Neuronal stem cell (in vitro differentiated cells): ENCODE measurements at regions not wholly inside any gene's neighbourhood (a gene's known extent, or its start where the extent isn't known, plus 50 kb on each side); places are given as distances from the start of the nearest gene placed in this dataset.

Experiments
- DNase-seq: peaks from one replicate; pipeline ENCODE4 v3.0.0-alpha.2; 2013; ENCODE audit warnings: low spot score
- H2AFZ ChIP-seq: one replicate; pipeline ENCODE4 v1.6.1; 2013; ENCODE audit warnings: mild to moderate bottlenecking, low read length, inconsistent platforms
- H2AK5ac ChIP-seq: 2 replicates; pipeline ENCODE4 v1.6.1; 2013; ENCODE audit warnings: low read depth, mild to moderate bottlenecking, inconsistent platforms, low read length, moderate library complexity, mixed read lengths
- H2BK120ac ChIP-seq: 2 replicates; pipeline ENCODE4 v1.6.1; 2013; ENCODE audit warnings: low read depth, mild to moderate bottlenecking, inconsistent platforms, low read length, moderate library complexity, mixed read lengths
- H2BK12ac ChIP-seq: one replicate; pipeline ENCODE4 v1.6.1; 2013; ENCODE audit warnings: low read length, inconsistent platforms
- H2BK15ac ChIP-seq: 2 replicates; pipeline ENCODE4 v1.6.1; 2013; ENCODE audit warnings: mild to moderate bottlenecking, low read length, inconsistent platforms, mixed read lengths
- H2BK5ac ChIP-seq: one replicate; pipeline ENCODE4 v1.6.1; 2013; ENCODE audit warnings: inconsistent platforms, mild to moderate bottlenecking, low read length, moderate library complexity
- H3K14ac ChIP-seq: one replicate; pipeline ENCODE4 v1.6.1; 2013; ENCODE audit warnings: low read length, inconsistent platforms
- H3K18ac ChIP-seq: 2 replicates; pipeline ENCODE4 v1.6.1; 2013; ENCODE audit warnings: low read length, inconsistent platforms
- H3K23ac ChIP-seq: 2 replicates; pipeline ENCODE4 v1.6.1; 2013; ENCODE audit warnings: low read depth, mild to moderate bottlenecking, mixed read lengths, low read length, inconsistent platforms; ENCODE audit not compliant: poor library complexity
- H3K27ac ChIP-seq: replicated peaks from 3 replicates; pipeline ENCODE4 v1.5.1; 2013; ENCODE audit warnings: low read length, inconsistent platforms
- H3K27me3 ChIP-seq, 3 experiments: 2 replicates each; pipeline ENCODE4 v1.6.1; 2013; ENCODE audit warnings: low read length in 3 of 3, mild to moderate bottlenecking in 2 of 3, inconsistent platforms in 1 of 3, low read depth in 1 of 3, mixed read lengths in 1 of 3, moderate library complexity in 1 of 3; ENCODE audit not compliant: control insufficient read depth in 3 of 3, insufficient read depth in 3 of 3
- H3K36me3 ChIP-seq, 2 donors: replicated peaks in 1 of 2; 2 replicates each; pipeline ENCODE4 v1.6.1; 2013; ENCODE audit warnings: low read length in 2 of 2; ENCODE audit not compliant: control insufficient read depth in 2 of 2, insufficient read depth in 2 of 2
- H3K4ac ChIP-seq: 2 replicates; pipeline ENCODE4 v1.6.1; 2013; ENCODE audit warnings: inconsistent platforms, mild to moderate bottlenecking, low read length, moderate library complexity
- H3K4me1 ChIP-seq, 2 donors: 1 replicate in 1 of 2; 2 replicates in 1 of 2; pipeline ENCODE4 v1.6.1; 2013; ENCODE audit warnings: low read length in 2 of 2, low read depth in 1 of 2; ENCODE audit not compliant: control insufficient read depth in 2 of 2, insufficient read depth in 1 of 2
- H3K4me2 ChIP-seq: one replicate; pipeline ENCODE4 v1.6.1; 2013; ENCODE audit warnings: mild to moderate bottlenecking, low read length, inconsistent platforms; ENCODE audit not compliant: insufficient read depth, poor library complexity, severe bottlenecking
- H3K4me3 ChIP-seq, 2 donors: 2 replicates each; pipeline ENCODE4 v1.5.1; 2013; ENCODE audit warnings: low read length in 2 of 2, mild to moderate bottlenecking in 2 of 2, inconsistent platforms in 1 of 2, moderate library complexity in 1 of 2
- H3K79me1 ChIP-seq: one replicate; pipeline ENCODE4 v1.6.1; 2013; ENCODE audit warnings: low read depth, mild to moderate bottlenecking, inconsistent platforms, low read length, moderate library complexity
- H3K9ac ChIP-seq: one replicate; pipeline ENCODE4 v1.6.1; 2013; ENCODE audit warnings: mild to moderate bottlenecking, low read depth, low read length, inconsistent platforms; ENCODE audit not compliant: poor library complexity
- H3K9me3 ChIP-seq, 2 donors: replicated peaks in 1 of 2; 2 replicates each; pipeline versions ENCODE3 to v1.6.1; 2013; ENCODE audit warnings: low read length in 2 of 2, mild to moderate bottlenecking in 2 of 2, inconsistent platforms in 1 of 2, low read depth in 1 of 2, mixed read lengths in 1 of 2, moderate library complexity in 1 of 2; ENCODE audit not compliant: control insufficient read depth in 2 of 2, insufficient read depth in 1 of 2
- H4K8ac ChIP-seq: one replicate; pipeline ENCODE4 v1.6.1; 2013; ENCODE audit warnings: low read depth, mild to moderate bottlenecking, inconsistent platforms, low read length, moderate library complexity
- H4K91ac ChIP-seq: one replicate; pipeline ENCODE4 v1.6.1; 2013; ENCODE audit warnings: low read length, low read depth, mild to moderate bottlenecking, inconsistent platforms; ENCODE audit not compliant: poor library complexity
- WGBS, 2 donors: extraction: QIAGEN DNeasy Blood & Tissue Kit; methylation state at CpG; one replicate each; pipeline ENCODE4 v1.1.7; 2013; ENCODE audit warnings: missing lambda C conversion rate in 2 of 2, mixed read lengths in 1 of 2; ENCODE audit not compliant: insufficient read length in 2 of 2, insufficient replicate concordance in 1 of 2; ENCODE audit errors: extremely low coverage in 2 of 2; 5-methylcytosine and 5-hydroxymethylcytosine counted together

DNA sequence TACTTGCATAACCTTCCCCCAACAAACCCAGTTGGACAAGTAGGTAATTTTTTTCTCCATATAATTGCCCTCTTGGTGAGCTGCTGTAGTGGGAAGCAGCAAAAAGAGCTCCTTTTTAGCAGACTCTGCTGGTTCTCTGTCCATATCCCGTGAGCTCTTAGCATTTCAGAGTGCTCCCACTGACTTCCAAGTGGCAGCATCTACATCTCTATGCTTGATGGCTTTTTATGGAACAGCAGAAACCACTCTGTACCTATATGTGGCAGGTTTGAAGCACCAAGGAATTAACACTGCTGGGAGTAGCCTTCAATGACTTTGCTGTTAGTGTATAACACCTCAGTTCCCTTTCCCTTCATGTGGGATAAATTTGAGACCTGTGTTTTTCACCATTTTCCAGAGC is 168.4 kb upstream of the NHS start:
- no peak overlapping the region for H3K4me3 ChIP-seq
- H2AFZ ChIP-seq: no peak overlapping the region
- H3K9ac ChIP-seq: no peak overlapping the region
- H3K18ac ChIP-seq: no peak overlapping the region
- H2BK15ac ChIP-seq: no peak overlapping the region
- no peak overlapping the region for H3K4me2 ChIP-seq
- H2BK12ac ChIP-seq: no peak overlapping the region
- H3K23ac ChIP-seq: no peak overlapping the region
- no peak overlapping the region for H2BK5ac ChIP-seq
- no peak overlapping the region for H4K91ac ChIP-seq
- no peaks in the 10 kb centered on the region for H3K4me1 ChIP-seq
- no peak overlapping the region for H4K8ac ChIP-seq
- peaks cover 0 to 26% (median 0%) of the 10 kb centered on the region in 3 experiments for H3K27me3 ChIP-seq
- no CpG with 5 or more reads among the region's 1 CpG for WGBS, 2 donors
- H2AK5ac ChIP-seq: no peak overlapping the region
- no peaks in the 10 kb centered on the region for H3K9me3 ChIP-seq
- no peaks in the 10 kb centered on the region for H3K79me1 ChIP-seq
- H3K27ac ChIP-seq: no peak overlapping the region
- no peaks in the 10 kb centered on the region for H3K36me3 ChIP-seq
- no peak overlapping the region for H3K14ac ChIP-seq
- H2BK120ac ChIP-seq: no peak overlapping the region
- H3K4ac ChIP-seq: no peak overlapping the region
- no peak for DNase-seq

GRCh38 chrX:17214962-17215361 is 160.0 kb upstream of the NHS start:
- WGBS, 2 donors: no CpG with 5 or more reads among the region's 4 CpGs
- Histone ChIP-seq H3K14ac (no peak overlapping the region), H3K27ac (no peak overlapping the region), H4K91ac (no peak overlapping the region), H2AK5ac (no peak overlapping the region), H3K79me1 (no peaks in the 10 kb centered on the region), H2AFZ (no peak overlapping the region), H3K36me3 (no peaks in the 10 kb centered on the region), H3K4me2 (no peak overlapping the region), H3K23ac (no peak overlapping the region), H2BK5ac (no peak overlapping the region), H3K9ac (no peak overlapping the region), H3K4me1 (no peaks in the 10 kb centered on the region), H3K27me3 (peaks cover 0 to 4% (median 0%) of the 10 kb centered on the region in 3 experiments), H3K4me3 (no peak overlapping the region), H2BK120ac (no peak overlapping the region), H3K4ac (no peak overlapping the region), H3K18ac (no peak overlapping the region), H3K9me3 (no peaks in the 10 kb centered on the region), H2BK12ac (no peak overlapping the region), H2BK15ac (no peak overlapping the region), H4K8ac (no peak overlapping the region)
- no peak for DNase-seq

GRCh38 chrX:17226736-17227135 is 148.3 kb upstream of the NHS start:
- no peak overlapping the region for H2BK12ac ChIP-seq
- H3K4me3 ChIP-seq: no peak overlapping the region
- no peaks in the 10 kb centered on the region for H3K79me1 ChIP-seq
- no peak overlapping the region for H2BK15ac ChIP-seq
- no peaks in the 10 kb centered on the region for H3K9me3 ChIP-seq
- no peak for DNase-seq
- no peaks in the 10 kb centered on the region for H3K27me3 ChIP-seq
- no peaks in the 10 kb centered on the region for H3K4me1 ChIP-seq
- H3K14ac ChIP-seq: no peak overlapping the region
- no peak overlapping the region for H2AFZ ChIP-seq
- no peak overlapping the region for H3K4me2 ChIP-seq
- H3K36me3 ChIP-seq: no peaks in the 10 kb centered on the region
- H4K91ac ChIP-seq: no peak overlapping the region
- no peak overlapping the region for H3K23ac ChIP-seq
- no peak overlapping the region for H2AK5ac ChIP-seq
- no peak overlapping the region for H3K4ac ChIP-seq
- no peak overlapping the region for H3K27ac ChIP-seq
- H3K9ac ChIP-seq: no peak overlapping the region
- no peak overlapping the region for H2BK5ac ChIP-seq
- no peak overlapping the region for H4K8ac ChIP-seq
- no peak overlapping the region for H3K18ac ChIP-seq
- no peak overlapping the region for H2BK120ac ChIP-seq

GRCh38 chrX:17237146-17237545 is 137.9 kb upstream of the NHS start:
- no peak overlapping the region for H4K8ac ChIP-seq
- H3K27me3 ChIP-seq: no peaks in the 10 kb centered on the region
- no peak overlapping the region for H4K91ac ChIP-seq
- no peak overlapping the region for H3K23ac ChIP-seq
- H3K4me3 ChIP-seq: no peak overlapping the region
- no peak overlapping the region for H3K14ac ChIP-seq
- no peak overlapping the region for H2AK5ac ChIP-seq
- H3K9me3 ChIP-seq: no peaks in the 10 kb centered on the region
- H2BK5ac ChIP-seq: no peak overlapping the region
- H3K36me3 ChIP-seq: no peaks in the 10 kb centered on the region
- no peaks in the 10 kb centered on the region for H3K79me1 ChIP-seq
- no peak overlapping the region for H3K27ac ChIP-seq
- no CpG with 5 or more reads among the region's 5 CpGs for WGBS, 2 donors
- no peak overlapping the region for H2BK120ac ChIP-seq
- no peaks in the 10 kb centered on the region for H3K4me1 ChIP-seq
- no peak overlapping the region for H3K9ac ChIP-seq
- H2BK12ac ChIP-seq: no peak overlapping the region
- H3K18ac ChIP-seq: no peak overlapping the region
- no peak overlapping the region for H2BK15ac ChIP-seq
- DNase-seq: no peak
- no peak overlapping the region for H2AFZ ChIP-seq
- H3K4ac ChIP-seq: no peak overlapping the region
- H3K4me2 ChIP-seq: no peak overlapping the region
